Vagina (tissue), 2 donors: ENCODE measurements at regions not wholly inside any gene's neighbourhood (a gene's known extent, or its start where the extent isn't known, plus 50 kb on each side); places are given as distances from the start of the nearest gene placed in this dataset.

ENCODE experiments used
- DNase-seq, 2 donors: peaks; one replicate each; pipeline ENCODE4 v3.0.0-alpha.2; 2017; ENCODE audit errors: extremely low spot score in 2 of 2
- H3K27ac ChIP-seq: fragments of 200-600 bp; sonication (generic); one replicate; pipeline ENCODE4 v1.5.1; 2019
- H3K27me3 ChIP-seq: fragments of 200-600 bp; sonication (generic); one replicate; pipeline ENCODE4 v1.5.1; 2019
- H3K36me3 ChIP-seq, 2 donors: fragments of 200-600 bp; sonication (generic); one replicate each; pipeline ENCODE4 v1.5.1; 2017 to 2019
- H3K4me1 ChIP-seq: fragments of 200-600 bp; sonication (generic); one replicate; pipeline ENCODE4 v1.5.1; 2019
- H3K4me3 ChIP-seq, 2 donors: fragments of 200-600 bp; sonication (generic); 1 replicate in 1 of 2; 2 replicates in 1 of 2; pipeline ENCODE4 v1.5.1; 2016 to 2019
- H3K9me3 ChIP-seq: fragments of 200-600 bp; sonication (generic); one replicate; pipeline ENCODE4 v1.5.1; 2019
- POLR2A ChIP-seq, 2 donors: fragments of 450-650 bp; IDR thresholded peaks; one replicate each; pipeline ENCODE4 v1.6.1; 2017; ENCODE audit warnings: antibody characterized with exemption in 2 of 2, mild to moderate bottlenecking in 2 of 2, moderate library complexity in 2 of 2
- POLR2AphosphoS5 ChIP-seq, 2 donors: sonication (generic); formaldehyde crosslinking; IDR thresholded peaks; one replicate each; pipeline ENCODE4 v1.9.0; 2017; ENCODE audit warnings: antibody characterized with exemption in 2 of 2, mild to moderate bottlenecking in 2 of 2, low read depth in 1 of 2; ENCODE audit not compliant: insufficient read depth in 1 of 2
- intact Hi-C: fragments of 100-400 bp; cut with DNase I; formaldehyde crosslinking; loops from one replicate; pipeline ENCODE4 v1.15.1; 2023
- TF ChIP-seq, protein P1 (sequence below), 3 experiments: fragments of 450-650 bp in 2 of 3; fragments of 200-600 bp in 1 of 3; sonication (generic) in 1 of 3; IDR thresholded peaks; one replicate each; pipeline ENCODE4 v1.5.1; 2017 to 2019; ENCODE audit warnings: antibody characterized with exemption in 3 of 3, mild to moderate bottlenecking in 2 of 3, moderate library complexity in 2 of 3

DNA sequence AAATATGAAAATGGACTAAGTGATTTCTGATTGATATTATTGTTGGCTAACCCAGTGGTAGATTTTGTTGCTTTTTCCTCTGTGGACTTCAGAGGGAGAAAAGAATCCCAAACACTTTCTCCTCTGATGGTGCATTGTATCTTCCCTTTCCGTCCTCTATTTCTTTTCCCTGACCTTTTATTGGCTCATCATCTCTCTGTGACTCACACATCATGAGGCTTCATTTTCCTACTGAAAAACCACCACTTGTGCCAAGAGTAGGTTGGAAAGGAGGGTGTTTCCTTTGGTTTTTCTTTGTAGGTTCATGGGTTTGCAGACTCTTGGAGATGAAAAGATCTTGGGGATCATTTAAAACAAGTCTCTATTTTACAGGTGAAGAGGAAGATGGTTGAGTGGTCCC is 311.7 kb upstream of the JAG1 start:
- Histone ChIP-seq H3K27me3 (no peaks in the 10 kb centered on the region), H3K9me3 (no peaks in the 10 kb centered on the region), H3K36me3 (no peaks in the 10 kb centered on the region), H3K4me1 (peaks cover 27% of the 10 kb centered on the region), H3K27ac (peak overlapping the region; percentile 32), H3K4me3 (no peak overlapping the region)
- intact Hi-C loops = no loop called here
- no peak for TF ChIP-seq POLR2A (IDR thresholded peaks at IDR 0.05)
- TF ChIP-seq, protein P1, sequence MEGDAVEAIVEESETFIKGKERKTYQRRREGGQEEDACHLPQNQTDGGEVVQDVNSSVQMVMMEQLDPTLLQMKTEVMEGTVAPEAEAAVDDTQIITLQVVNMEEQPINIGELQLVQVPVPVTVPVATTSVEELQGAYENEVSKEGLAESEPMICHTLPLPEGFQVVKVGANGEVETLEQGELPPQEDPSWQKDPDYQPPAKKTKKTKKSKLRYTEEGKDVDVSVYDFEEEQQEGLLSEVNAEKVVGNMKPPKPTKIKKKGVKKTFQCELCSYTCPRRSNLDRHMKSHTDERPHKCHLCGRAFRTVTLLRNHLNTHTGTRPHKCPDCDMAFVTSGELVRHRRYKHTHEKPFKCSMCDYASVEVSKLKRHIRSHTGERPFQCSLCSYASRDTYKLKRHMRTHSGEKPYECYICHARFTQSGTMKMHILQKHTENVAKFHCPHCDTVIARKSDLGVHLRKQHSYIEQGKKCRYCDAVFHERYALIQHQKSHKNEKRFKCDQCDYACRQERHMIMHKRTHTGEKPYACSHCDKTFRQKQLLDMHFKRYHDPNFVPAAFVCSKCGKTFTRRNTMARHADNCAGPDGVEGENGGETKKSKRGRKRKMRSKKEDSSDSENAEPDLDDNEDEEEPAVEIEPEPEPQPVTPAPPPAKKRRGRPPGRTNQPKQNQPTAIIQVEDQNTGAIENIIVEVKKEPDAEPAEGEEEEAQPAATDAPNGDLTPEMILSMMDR (IDR thresholded peaks at IDR 0.05) = no peak
- no peak for TF ChIP-seq POLR2AphosphoS5 (IDR thresholded peaks at IDR 0.05; ENCODE audit: insufficient read depth in 1 of 2, low read depth in 1 of 2)
- no peak for DNase-seq

DNA sequence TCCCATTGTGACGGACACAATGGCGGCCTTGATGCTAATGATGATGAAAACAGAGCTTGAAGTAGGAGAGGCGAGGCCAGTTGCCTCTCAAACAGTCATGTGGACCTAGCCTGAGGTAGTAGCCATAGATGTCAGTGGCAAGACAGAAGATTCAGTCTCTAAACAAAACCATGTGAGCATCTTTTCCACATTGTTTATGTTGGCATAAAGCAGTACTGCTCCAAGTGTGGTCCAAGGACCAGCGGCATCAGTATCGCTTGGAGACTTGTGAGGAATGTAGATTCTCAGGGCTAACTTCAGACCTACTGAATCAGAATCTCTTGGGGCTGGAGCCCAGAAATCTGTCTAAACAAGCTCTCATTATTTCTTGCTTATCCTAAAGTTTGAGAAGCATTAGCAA is 312.8 kb upstream of the JAG1 start:
- intact Hi-C loops = no loop called here
- peaks cover 27% of the 10 kb centered on the region for H3K4me1 ChIP-seq
- DNase-seq = no peak
- H3K27me3 ChIP-seq = no peaks in the 10 kb centered on the region
- no peak overlapping the region for H3K27ac ChIP-seq
- no peaks in the 10 kb centered on the region for H3K36me3 ChIP-seq
- no peaks in the 10 kb centered on the region for H3K9me3 ChIP-seq
- no peak overlapping the region for H3K4me3 ChIP-seq
- TF ChIP-seq, protein P1 (IDR thresholded peaks at IDR 0.05) = no peak
- TF ChIP-seq POLR2AphosphoS5 (IDR thresholded peaks at IDR 0.05; ENCODE audit: insufficient read depth in 1 of 2, low read depth in 1 of 2) = no peak
- no peak for TF ChIP-seq POLR2A (IDR thresholded peaks at IDR 0.05)

DNA sequence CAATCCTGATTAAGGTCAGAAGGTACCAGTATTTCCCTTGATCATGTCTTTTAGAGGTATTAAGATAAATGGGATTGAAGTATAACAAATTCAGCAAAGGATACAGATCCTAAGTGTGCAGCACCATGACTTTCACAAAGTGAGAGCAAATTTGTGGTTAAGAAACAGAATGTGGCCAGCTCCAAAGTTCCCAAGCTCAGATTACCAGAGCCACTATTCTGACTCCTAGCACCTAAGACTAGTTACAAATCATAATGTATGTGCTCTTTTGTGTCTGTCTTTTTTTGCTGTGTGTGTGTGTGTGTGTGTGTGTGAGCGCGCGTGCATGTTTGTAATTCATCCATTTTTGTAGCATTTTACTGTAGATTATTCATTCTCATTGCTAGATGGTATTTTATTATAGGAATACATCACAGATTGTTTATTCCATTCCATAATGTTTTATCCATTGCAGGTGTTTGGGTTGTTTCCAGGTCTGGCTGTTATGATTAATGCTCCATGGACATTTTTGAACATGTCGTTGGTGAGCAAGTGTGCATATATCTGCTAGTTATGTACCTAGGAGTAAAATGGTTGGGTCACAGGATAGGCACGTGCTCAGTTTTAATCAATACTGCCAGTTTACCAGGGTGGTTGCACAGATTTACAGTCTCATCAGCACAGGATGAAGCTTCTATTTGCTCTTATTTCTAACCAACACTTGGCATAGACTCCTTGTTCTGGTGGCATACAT is 314.0 kb upstream of the JAG1 start:
- intact Hi-C loops = no loop called here

DNA sequence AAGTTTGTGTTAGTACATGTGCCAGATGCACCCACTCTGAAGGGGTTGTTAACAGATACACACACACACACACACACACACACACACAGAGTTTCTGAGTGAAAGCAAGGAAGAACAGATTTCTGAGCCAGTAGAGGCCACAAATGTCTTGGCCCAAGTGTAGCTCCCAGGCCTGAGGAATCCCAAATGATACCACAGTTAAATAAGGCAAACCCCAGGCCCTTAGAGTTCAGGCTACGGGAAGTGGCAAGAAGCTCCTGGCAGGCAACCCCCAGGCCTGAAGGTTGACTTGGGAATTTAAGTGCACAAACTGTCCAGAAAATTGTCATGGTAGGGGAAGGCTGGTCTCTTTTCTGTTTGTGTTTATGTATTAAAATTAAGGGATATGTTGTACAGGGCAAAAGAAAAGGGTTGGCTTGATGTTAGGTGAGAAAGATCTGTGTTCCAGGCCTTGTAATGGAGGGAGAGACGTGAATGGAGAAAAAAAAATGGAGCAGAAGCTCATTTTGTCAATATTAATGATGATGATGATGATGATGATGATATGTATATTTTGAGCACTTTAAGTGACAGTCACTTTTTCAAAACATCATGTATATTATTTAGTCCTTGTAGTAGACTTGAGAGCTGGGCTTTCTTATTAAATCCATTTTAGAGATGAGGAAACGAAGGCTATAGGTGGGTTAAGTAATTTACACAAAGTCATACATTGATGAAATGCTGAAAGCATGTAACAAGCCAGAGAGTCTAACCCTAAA is 317.0 kb upstream of the JAG1 start:
- Histone ChIP-seq H3K4me3 (no peak overlapping the region), H3K27me3 (no peaks in the 10 kb centered on the region), H3K27ac (no peak overlapping the region), H3K9me3 (no peaks in the 10 kb centered on the region), H3K4me1 (peaks cover 5% of the 10 kb centered on the region), H3K36me3 (no peaks in the 10 kb centered on the region)
- TF ChIP-seq POLR2AphosphoS5 (IDR thresholded peaks at IDR 0.05; ENCODE audit: insufficient read depth in 1 of 2, low read depth in 1 of 2) = no peak
- no peak for TF ChIP-seq POLR2A (IDR thresholded peaks at IDR 0.05)
- TF ChIP-seq, protein P1 (IDR thresholded peaks at IDR 0.05) = no peak
- intact Hi-C loops = no loop called here
- no peak for DNase-seq

More for the DNA sequence above, 314.0 kb upstream of the JAG1 start:
- Histone ChIP-seq H3K36me3 (no peaks in the 10 kb centered on the region), H3K4me1 (peaks cover 24% of the 10 kb centered on the region), H3K9me3 (no peaks in the 10 kb centered on the region), H3K4me3 (no peak overlapping the region), H3K27me3 (no peaks in the 10 kb centered on the region), H3K27ac (no peak overlapping the region)
- no peak for TF ChIP-seq POLR2A (IDR thresholded peaks at IDR 0.05)
- DNase-seq = no peak

DNA sequence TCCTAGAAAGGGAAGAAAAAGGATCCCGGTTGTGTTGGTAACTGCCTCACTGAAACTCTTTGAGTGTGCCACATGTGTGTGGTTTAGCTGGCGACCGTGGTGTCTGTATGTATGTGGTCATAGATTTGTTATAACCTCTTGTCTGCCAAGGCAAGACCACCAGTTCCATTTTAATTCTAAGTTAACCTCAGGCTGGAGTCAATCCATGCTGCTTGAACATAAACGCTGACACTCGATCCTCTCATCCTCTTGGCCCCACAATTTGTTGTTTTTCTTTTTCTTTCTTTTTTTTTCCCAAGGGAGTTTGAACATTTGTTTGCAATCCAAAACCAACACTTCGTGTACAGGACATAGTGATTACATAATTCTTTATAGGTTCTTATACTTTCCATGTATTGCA is 318.9 kb upstream of the JAG1 start:
- intact Hi-C loops = no loop called here
- H3K4me3 ChIP-seq = no peak overlapping the region
- no peaks in the 10 kb centered on the region for H3K27me3 ChIP-seq
- peaks cover 4% of the 10 kb centered on the region for H3K4me1 ChIP-seq
- H3K9me3 ChIP-seq = no peaks in the 10 kb centered on the region
- no peak for DNase-seq
- H3K27ac ChIP-seq = no peak overlapping the region
- TF ChIP-seq, protein P1 (IDR thresholded peaks at IDR 0.05) = no peak
- no peak for TF ChIP-seq POLR2A (IDR thresholded peaks at IDR 0.05)
- no peak for TF ChIP-seq POLR2AphosphoS5 (IDR thresholded peaks at IDR 0.05; ENCODE audit: insufficient read depth in 1 of 2, low read depth in 1 of 2)
- no peaks in the 10 kb centered on the region for H3K36me3 ChIP-seq
